B cell (primary cell): ENCODE measurements at regions not wholly inside any gene's neighbourhood (a gene's known extent, or its start where the extent isn't known, plus 50 kb on each side); places are given as distances from the start of the nearest gene placed in this dataset.

Experiments used
- ATAC-seq: fragments of 200-7000 bp; cut with Tn5 transposase; one replicate; pipeline ENCODE4 v1.10.0; 2021; ENCODE audit warnings: low read depth, mild to moderate bottlenecking, moderate number of reproducible peaks, moderate library complexity
- CTCF ChIA-PET: fragments of 350-600 bp; sonication (Branson Sonifier 250); formaldehyde crosslinking; loops from one replicate; lab custom pipeline; 2021; ENCODE audit warnings: antibody characterized with exemption, inconsistent platforms; lab: Charles Lee
- POLR2A ChIA-PET: fragments of 350-600 bp; sonication (Branson Sonifier 250); formaldehyde crosslinking; loops from one replicate; lab custom pipeline; 2021; ENCODE audit warnings: antibody characterized with exemption; lab: Charles Lee
- DNase-seq: peaks from one replicate; pipeline ENCODE4 v3.0.0; 2013
- H2AFZ ChIP-seq: 2 replicates; pipeline ENCODE4 v1.6.1; 2012; ENCODE audit warnings: mild to moderate bottlenecking, low read depth, low read length; ENCODE audit not compliant: insufficient read depth, poor library complexity, severe bottlenecking
- H3K27ac ChIP-seq, 2 donors: 1 replicate in 1 of 2; 2 replicates in 1 of 2; pipeline ENCODE4 v1.5.1; 2012 to 2013; ENCODE audit warnings: low read length in 2 of 2, mild to moderate bottlenecking in 2 of 2, moderate library complexity in 1 of 2
- H3K27me3 ChIP-seq, 4 experiments: fragments of 200-600 bp in 1 of 4; sonication (generic) in 1 of 4; replicated peaks in 1 of 4; 1 replicate in 2 of 4; 2 replicates in 2 of 4; pipeline versions ENCODE4 v1.6.1 to v1.7.0; 2013 to 2016; ENCODE audit warnings: low read length in 3 of 4, mild to moderate bottlenecking in 2 of 4, mixed read lengths in 1 of 4, moderate library complexity in 1 of 4; ENCODE audit not compliant: insufficient read depth in 4 of 4, control insufficient read depth in 3 of 4; ENCODE audit errors: control extremely low read depth in 1 of 4
- H3K36me3 ChIP-seq, 2 experiments: replicated peaks in 1 of 2; 1 replicate in 1 of 2; 2 replicates in 1 of 2; pipeline versions ENCODE4 v1.6.1 to v1.7.1; 2013; ENCODE audit warnings: low read length in 1 of 2; ENCODE audit not compliant: insufficient read depth in 2 of 2, control insufficient read depth in 1 of 2; ENCODE audit errors: control extremely low read depth in 1 of 2, extremely low read depth in 1 of 2
- H3K4me1 ChIP-seq, 2 donors: fragments of 200-600 bp in 1 of 2; sonication (generic) in 1 of 2; 1 replicate in 1 of 2; 2 replicates in 1 of 2; pipeline versions ENCODE4 v1.5.1 to v1.6.1; 2013 to 2017; ENCODE audit warnings: low read length in 2 of 2; ENCODE audit not compliant: control insufficient read depth in 2 of 2, insufficient read depth in 2 of 2
- H3K4me2 ChIP-seq: replicated peaks from 2 replicates; pipeline ENCODE3; 2012; ENCODE audit warnings: mild to moderate bottlenecking, low read depth, low read length; ENCODE audit not compliant: poor library complexity, severe bottlenecking
- H3K4me3 ChIP-seq, 5 experiments: fragments of 200-600 bp in 1 of 5; sonication (generic) in 1 of 5; 1 replicate in 3 of 5; 2 replicates in 2 of 5; pipeline versions ENCODE4 v1.5.1 to v1.7.0; 2011 to 2016; ENCODE audit warnings: low read length in 4 of 5, mild to moderate bottlenecking in 4 of 5, low read depth in 2 of 5, control low read depth in 1 of 5, moderate library complexity in 1 of 5; ENCODE audit not compliant: insufficient read depth in 1 of 5; ENCODE audit errors: control extremely low read depth in 1 of 5, extremely low read depth in 1 of 5
- H3K79me2 ChIP-seq: fragments of 200-600 bp; sonication (generic); one replicate; pipeline ENCODE4 v1.6.0; 2016; ENCODE audit warnings: low read length; ENCODE audit not compliant: control insufficient read depth, insufficient read depth
- H3K9ac ChIP-seq: fragments of 200-600 bp; sonication (generic); 2 replicates; pipeline ENCODE4 v1.6.1; 2017; ENCODE audit warnings: mild to moderate bottlenecking, low read length, moderate library complexity
- H3K9me3 ChIP-seq, 3 donors: one replicate each; pipeline versions ENCODE4 v1.6.1 to v1.7.1; 2013; ENCODE audit warnings: low read length in 2 of 3; ENCODE audit not compliant: control insufficient read depth in 2 of 3, insufficient read depth in 1 of 3; ENCODE audit errors: control extremely low read depth in 1 of 3
- H4K20me1 ChIP-seq: 2 replicates; pipeline ENCODE4 v1.6.0; 2012; ENCODE audit warnings: mild to moderate bottlenecking, low read length; ENCODE audit not compliant: insufficient read depth, control insufficient read depth, poor library complexity, severe bottlenecking
- H3K27ac Mint-ChIP-seq: one replicate; pipeline ENCODE4 v1.8.0; 2021; ENCODE audit warnings: mixed read lengths
- H3K27me3 Mint-ChIP-seq: one replicate; pipeline ENCODE4 v1.8.0; 2021; ENCODE audit warnings: mixed read lengths
- H3K4me1 Mint-ChIP-seq: one replicate; pipeline ENCODE4 v1.8.0; 2021; ENCODE audit warnings: mixed read lengths
- H3K4me3 Mint-ChIP-seq: one replicate; pipeline ENCODE4 v1.8.0; 2021; ENCODE audit warnings: mixed read lengths
- H3K9me3 Mint-ChIP-seq: one replicate; pipeline ENCODE4 v1.8.0; 2022; ENCODE audit warnings: mixed read lengths; ENCODE audit not compliant: insufficient read depth
- EZH2 ChIP-seq: IDR thresholded peaks from 2 replicates; pipeline ENCODE4 v1.6.1; 2012; ENCODE audit warnings: borderline replicate concordance, low read depth, mild to moderate bottlenecking, moderate library complexity, low read length; ENCODE audit not compliant: insufficient read depth, poor library complexity, severe bottlenecking
- WGBS: methylation state at CpG from one replicate; pipeline ENCODE4 v1.1.5; 2013; ENCODE audit warnings: missing lambda C conversion rate; ENCODE audit not compliant: insufficient coverage; 5-methylcytosine and 5-hydroxymethylcytosine counted together
- intact Hi-C: fragments of 100-400 bp; cut with micrococcal nuclease; formaldehyde crosslinking; loops from one replicate; pipeline ENCODE4 v1.10.0; 2022
- TF ChIP-seq, protein P1 (sequence below): fragments of 200-600 bp; IDR thresholded peaks from one replicate; pipeline ENCODE4 v1.8.0; 2022; ENCODE audit warnings: antibody characterized with exemption, mild to moderate bottlenecking

DNA sequence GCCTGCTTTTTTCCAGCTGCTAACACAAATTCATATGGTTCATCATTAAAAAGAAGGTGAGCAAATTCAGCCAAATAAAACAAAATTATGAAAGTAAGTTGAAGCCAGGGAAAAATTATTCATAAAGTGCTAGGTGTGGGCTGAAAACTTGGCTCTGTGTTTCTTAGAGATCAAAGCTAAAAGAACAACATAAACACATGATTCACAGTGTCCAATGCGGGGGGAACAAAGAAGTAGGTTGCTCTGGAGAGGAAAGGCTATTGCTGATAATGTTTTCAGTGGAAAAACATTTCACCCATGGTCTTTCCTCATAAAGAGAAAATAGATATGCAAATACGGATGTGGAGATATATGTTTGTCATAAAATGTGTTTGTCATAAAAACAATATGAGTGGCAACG lies 1691.5 kb upstream of the SLC10A2 start:
- H3K27ac Mint-ChIP-seq, result no peak overlapping the region
- H3K79me2 ChIP-seq, result no peaks in the 10 kb centered on the region
- TF ChIP-seq, protein P1, sequence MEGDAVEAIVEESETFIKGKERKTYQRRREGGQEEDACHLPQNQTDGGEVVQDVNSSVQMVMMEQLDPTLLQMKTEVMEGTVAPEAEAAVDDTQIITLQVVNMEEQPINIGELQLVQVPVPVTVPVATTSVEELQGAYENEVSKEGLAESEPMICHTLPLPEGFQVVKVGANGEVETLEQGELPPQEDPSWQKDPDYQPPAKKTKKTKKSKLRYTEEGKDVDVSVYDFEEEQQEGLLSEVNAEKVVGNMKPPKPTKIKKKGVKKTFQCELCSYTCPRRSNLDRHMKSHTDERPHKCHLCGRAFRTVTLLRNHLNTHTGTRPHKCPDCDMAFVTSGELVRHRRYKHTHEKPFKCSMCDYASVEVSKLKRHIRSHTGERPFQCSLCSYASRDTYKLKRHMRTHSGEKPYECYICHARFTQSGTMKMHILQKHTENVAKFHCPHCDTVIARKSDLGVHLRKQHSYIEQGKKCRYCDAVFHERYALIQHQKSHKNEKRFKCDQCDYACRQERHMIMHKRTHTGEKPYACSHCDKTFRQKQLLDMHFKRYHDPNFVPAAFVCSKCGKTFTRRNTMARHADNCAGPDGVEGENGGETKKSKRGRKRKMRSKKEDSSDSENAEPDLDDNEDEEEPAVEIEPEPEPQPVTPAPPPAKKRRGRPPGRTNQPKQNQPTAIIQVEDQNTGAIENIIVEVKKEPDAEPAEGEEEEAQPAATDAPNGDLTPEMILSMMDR, result no peak
- no peak for TF ChIP-seq EZH2
- H3K36me3 ChIP-seq, result no peaks in the 10 kb centered on the region
- H3K9ac ChIP-seq, result no peak overlapping the region
- H3K4me1 Mint-ChIP-seq, result no peaks in the 10 kb centered on the region
- H3K27me3 Mint-ChIP-seq, result no peaks in the 10 kb centered on the region
- H4K20me1 ChIP-seq, result no peaks in the 10 kb centered on the region
- no peaks in the 10 kb centered on the region for H3K4me1 ChIP-seq
- no peak for DNase-seq
- intact Hi-C loops, result no loop called here
- H3K27ac ChIP-seq, result no peak overlapping the region
- no peaks in the 10 kb centered on the region for H3K27me3 ChIP-seq
- no peak overlapping the region for H3K4me3 Mint-ChIP-seq
- no peak for ATAC-seq
- peaks cover 6% of the 10 kb centered on the region for H3K9me3 Mint-ChIP-seq
- 100% methylated on average over 2 of the region's 3 CpGs for WGBS
- no peak overlapping the region for H3K4me2 ChIP-seq
- H2AFZ ChIP-seq, result no peak overlapping the region
- no peak overlapping the region for H3K4me3 ChIP-seq
- CTCF ChIA-PET, result no interaction called here
- H3K9me3 ChIP-seq, result no peaks in the 10 kb centered on the region
- POLR2A ChIA-PET, result no interaction called here

DNA sequence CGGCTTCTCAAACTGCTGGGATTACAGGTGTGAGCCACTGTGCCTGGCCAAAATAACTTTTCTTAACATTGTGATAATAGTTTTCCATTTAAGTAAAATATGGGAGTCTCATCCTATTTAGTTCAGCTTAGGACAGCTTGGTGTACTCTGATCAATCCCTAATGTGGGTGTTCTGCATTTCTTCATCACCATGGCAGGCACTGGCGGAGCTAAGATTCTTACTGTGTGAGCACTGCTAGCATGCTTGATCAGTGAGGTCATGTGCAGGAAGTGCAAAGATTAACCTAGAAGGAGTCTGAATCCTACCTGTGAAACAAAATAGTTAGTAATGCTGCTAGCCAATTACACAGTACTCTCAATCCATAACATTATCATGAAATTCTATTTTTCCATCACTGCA lies 1684.2 kb upstream of the SLC10A2 start:
- H4K20me1 ChIP-seq, result no peaks in the 10 kb centered on the region
- TF ChIP-seq, protein P1, result no peak
- TF ChIP-seq EZH2, result no peak
- CTCF ChIA-PET, result no interaction called here
- intact Hi-C loops, result no loop called here
- no peak overlapping the region for H3K9ac ChIP-seq
- Mint-ChIP-seq H3K27ac (no peak overlapping the region), H3K27me3 (no peaks in the 10 kb centered on the region), H3K9me3 (no peaks in the 10 kb centered on the region), H3K4me3 (no peak overlapping the region), H3K4me1 (no peaks in the 10 kb centered on the region)
- H3K36me3 ChIP-seq, result no peaks in the 10 kb centered on the region
- H3K9me3 ChIP-seq, result no peaks in the 10 kb centered on the region
- ATAC-seq, result no peak
- POLR2A ChIA-PET, result no interaction called here
- no CpG with 5 or more reads among the region's 2 CpGs for WGBS
- no peaks in the 10 kb centered on the region for H3K27me3 ChIP-seq
- DNase-seq, result no peak
- no peak overlapping the region for H3K4me2 ChIP-seq
- H3K4me1 ChIP-seq, result no peaks in the 10 kb centered on the region
- H3K79me2 ChIP-seq, result no peaks in the 10 kb centered on the region
- no peak overlapping the region for H3K27ac ChIP-seq
- H2AFZ ChIP-seq, result no peak overlapping the region
- H3K4me3 ChIP-seq, result no peak overlapping the region
